GM21360 (cell line): ENCODE measurements at regions not wholly inside any gene's neighbourhood (a gene's known extent, or its start where the extent isn't known, plus 50 kb on each side); places are given as distances from the start of the nearest gene placed in this dataset.
A peak's percentile ranks its signal among the peaks of the same experiment; 100 is the strongest.
"Not testable (repeated sequence)": the region's sequence is repeated elsewhere in the genome, so short reads cannot be mapped to it uniquely, and the experiment has no call there.

ENCODE experiments used
- ATAC-seq: cut with Tn5 transposase; IDR thresholded peaks from one replicate; pipeline ENCODE4 v1.9.1; 2021; ENCODE audit warnings: mild to moderate bottlenecking, moderate library complexity; ENCODE audit not compliant: unreplicated experiment

GRCh38 chr2:198546122-198546521 is 741.7 kb downstream of the PLCL1 start:
- no peak for ATAC-seq

- ATAC-seq = no peak
Measured at GRCh38 chr2:198545411-198545810, 741.0 kb downstream of the PLCL1 start.

GRCh38 chr2:198544461-198544860 is 740.1 kb downstream of the PLCL1 start:
- ATAC-seq = no peak

- ATAC-seq = no peak
Measured at GRCh38 chr2:198534756-198535155, 730.4 kb downstream of the PLCL1 start.

- ATAC-seq = no peak
Measured at GRCh38 chr2:198525211-198525969, 721.0 kb downstream of the PLCL1 start.

GRCh38 chr2:198523710-198524109 is 719.3 kb downstream of the PLCL1 start:
- no peak for ATAC-seq

GRCh38 chr2:198518935-198519334 is 714.5 kb downstream of the PLCL1 start:
- peak; percentile 82 for ATAC-seq

- ATAC-seq = no peak
Measured at GRCh38 chr2:198517976-198518375, 713.6 kb downstream of the PLCL1 start.

- ATAC-seq = not testable (repeated sequence)
Measured at GRCh38 chr2:198508610-198509009, 704.2 kb downstream of the PLCL1 start.

GRCh38 chr2:198499539-198499938 is 695.1 kb downstream of the PLCL1 start:
- no peak for ATAC-seq

GRCh38 chr2:198498516-198498915 is 694.1 kb downstream of the PLCL1 start:
- ATAC-seq = no peak

GRCh38 chr2:198498048-198498447 is 693.7 kb downstream of the PLCL1 start:
- no peak for ATAC-seq

- ATAC-seq = no peak
Measured at GRCh38 chr2:198494931-198495330, 690.5 kb downstream of the PLCL1 start.

GRCh38 chr2:198490748-198491147 is 686.4 kb downstream of the PLCL1 start:
- no peak for ATAC-seq

- ATAC-seq = no peak
Measured at GRCh38 chr2:198488964-198489363, 684.6 kb downstream of the PLCL1 start.

GRCh38 chr2:198483051-198483450 is 678.7 kb downstream of the PLCL1 start:
- no peak for ATAC-seq

- ATAC-seq = no peak
Measured at GRCh38 chr2:198479065-198479464, 674.7 kb downstream of the PLCL1 start.

GRCh38 chr2:198478361-198478760 is 674.0 kb downstream of the PLCL1 start:
- ATAC-seq = no peak

- ATAC-seq = no peak
Measured at GRCh38 chr2:198476007-198476406, 671.6 kb downstream of the PLCL1 start.

GRCh38 chr2:198471291-198471690 is 666.9 kb downstream of the PLCL1 start:
- ATAC-seq = no peak

- ATAC-seq = no peak
Measured at GRCh38 chr2:198468136-198468535, 663.7 kb downstream of the PLCL1 start.

GRCh38 chr2:198465970-198466369 is 661.6 kb downstream of the PLCL1 start:
- ATAC-seq = no peak

- no peak for ATAC-seq
Measured at GRCh38 chr2:198456418-198456817, 652.0 kb downstream of the PLCL1 start.
